Astrocyte (in vitro differentiated cells and primary cell): ENCODE measurements at regions not wholly inside any gene's neighbourhood (a gene's known extent, or its start where the extent isn't known, plus 50 kb on each side); places are given as distances from the start of the nearest gene placed in this dataset.

Source experiments
- EZH2 ChIP-seq: IDR thresholded peaks from 2 replicates; pipeline ENCODE4 v1.6.1; 2012; ENCODE audit warnings: mild to moderate bottlenecking, low read length, inconsistent platforms; ENCODE audit not compliant: insufficient read depth
- TF ChIP-seq, protein P1 (sequence below): IDR thresholded peaks from 2 replicates; pipeline ENCODE4 v1.5.1; 2011; ENCODE audit warnings: low read depth, mild to moderate bottlenecking, inconsistent platforms, low read length, moderate library complexity; ENCODE audit not compliant: insufficient read depth

DNA sequence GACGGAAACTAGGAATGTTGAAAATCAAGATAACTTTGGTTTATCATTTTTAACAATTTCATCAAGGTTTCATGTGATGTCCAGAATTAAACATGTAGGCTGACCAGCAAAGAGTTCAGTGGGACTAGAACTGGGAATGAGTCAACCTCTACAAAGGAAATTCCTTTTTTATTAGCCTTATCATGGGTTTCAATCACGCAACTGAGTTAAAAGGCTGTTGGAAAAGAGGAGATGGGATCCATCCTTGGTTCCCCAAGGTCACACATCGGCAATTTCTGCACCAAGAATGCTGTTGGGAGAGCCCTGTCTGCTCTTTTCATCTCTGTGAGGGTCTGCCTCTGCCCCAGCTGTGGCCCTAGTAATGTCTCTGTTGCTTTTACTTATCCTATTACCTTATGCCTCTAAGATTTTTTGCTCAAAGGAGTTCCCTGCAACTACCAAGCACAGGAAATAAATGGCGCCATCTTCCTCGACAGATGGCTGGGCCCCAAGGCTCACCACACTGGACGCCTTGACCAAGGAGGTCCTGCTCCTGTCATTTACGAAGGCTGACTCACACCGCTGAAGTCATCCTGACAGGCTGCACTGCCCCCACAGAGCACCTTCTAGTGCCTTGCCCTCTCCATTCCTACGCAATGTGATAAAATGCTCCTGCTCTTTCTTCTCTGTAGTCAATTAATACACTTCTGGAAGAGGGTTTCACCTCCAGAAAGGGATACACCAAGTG, 367.4 kb downstream of the GXYLT1 start:
- TF ChIP-seq, protein P1, sequence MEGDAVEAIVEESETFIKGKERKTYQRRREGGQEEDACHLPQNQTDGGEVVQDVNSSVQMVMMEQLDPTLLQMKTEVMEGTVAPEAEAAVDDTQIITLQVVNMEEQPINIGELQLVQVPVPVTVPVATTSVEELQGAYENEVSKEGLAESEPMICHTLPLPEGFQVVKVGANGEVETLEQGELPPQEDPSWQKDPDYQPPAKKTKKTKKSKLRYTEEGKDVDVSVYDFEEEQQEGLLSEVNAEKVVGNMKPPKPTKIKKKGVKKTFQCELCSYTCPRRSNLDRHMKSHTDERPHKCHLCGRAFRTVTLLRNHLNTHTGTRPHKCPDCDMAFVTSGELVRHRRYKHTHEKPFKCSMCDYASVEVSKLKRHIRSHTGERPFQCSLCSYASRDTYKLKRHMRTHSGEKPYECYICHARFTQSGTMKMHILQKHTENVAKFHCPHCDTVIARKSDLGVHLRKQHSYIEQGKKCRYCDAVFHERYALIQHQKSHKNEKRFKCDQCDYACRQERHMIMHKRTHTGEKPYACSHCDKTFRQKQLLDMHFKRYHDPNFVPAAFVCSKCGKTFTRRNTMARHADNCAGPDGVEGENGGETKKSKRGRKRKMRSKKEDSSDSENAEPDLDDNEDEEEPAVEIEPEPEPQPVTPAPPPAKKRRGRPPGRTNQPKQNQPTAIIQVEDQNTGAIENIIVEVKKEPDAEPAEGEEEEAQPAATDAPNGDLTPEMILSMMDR: no peak
- no peak for TF ChIP-seq EZH2
